Pancreas (tissue), 10 donors: ENCODE measurements at regions not wholly inside any gene's neighbourhood (a gene's known extent, or its start where the extent isn't known, plus 50 kb on each side); places are given as distances from the start of the nearest gene placed in this dataset.

Experiments
- ATAC-seq, 4 donors: fragments of 200-7000 bp; cut with Tn5 transposase; one replicate each; pipeline versions ENCODE4 v1.8.0 to v1.9.1; 2020; ENCODE audit warnings: mild to moderate bottlenecking in 4 of 4, moderate library complexity in 4 of 4
- DNase-seq, 6 donors: peaks; one replicate each; pipeline ENCODE4 v3.0.0-alpha.2; 2020
- FAIRE-seq: peaks from 2 replicates; lab custom pipeline; 2012; peaks lifted over from hg19 to GRCh38; lab: Jason Lieb, UNC
- H3K27ac ChIP-seq, 4 donors: fragments of 200-600 bp; sonication (generic); 1 replicate in 3 of 4; 2 replicates in 1 of 4; pipeline versions ENCODE4 v1.5.0 to v1.8.0; 2020
- H3K27me3 ChIP-seq, 4 donors: fragments of 200-600 bp; one replicate each; pipeline ENCODE4 v1.8.0; 2021
- H3K36me3 ChIP-seq, 3 donors: fragments of 200-600 bp; sonication (generic) in 1 of 3; one replicate each; pipeline versions ENCODE4 v1.5.0 to v1.8.0; 2020 to 2021
- H3K4me1 ChIP-seq, 3 donors: fragments of 200-600 bp; one replicate each; pipeline ENCODE4 v1.8.0; 2021
- H3K4me3 ChIP-seq, 4 donors: fragments of 200-600 bp; sonication (generic) in 2 of 4; one replicate each; pipeline versions ENCODE4 v1.5.0 to v1.8.0; 2020 to 2021
- H3K9me3 ChIP-seq, 4 donors: fragments of 200-600 bp; one replicate each; pipeline ENCODE4 v1.8.0; 2021
- WGBS, 2 donors: extraction: QIAGEN DNeasy Blood & Tissue Kit; methylation state at CpG; one replicate each; pipeline ENCODE4 v1.1.7; 2013; 5-methylcytosine and 5-hydroxymethylcytosine counted together
- intact Hi-C, 3 donors: fragments of 100-400 bp; cut with DNase I; formaldehyde crosslinking; loops; one replicate each; pipeline versions ENCODE4 v1.11.1 to v1.14.2; 2022
- TF ChIP-seq, protein P1 (sequence below), 4 donors: fragments of 200-600 bp; sonication (generic) in 3 of 4; IDR thresholded peaks; one replicate each; pipeline versions ENCODE4 v1.5.0 to v1.8.0; 2021; ENCODE audit warnings: antibody characterized with exemption in 4 of 4
- donor health status: healthy with polysubstance abuse.
- donor health status: DM: no; HTN: no; CAD: no; lungs with moderate emphysema.
- donor health status: DM: no; HTN: no; CAD: no.
- donor health status: control.
- donor health status: control.
- donor health status: Bipolar disorder and iron deficiency.
- donor health status: DM: yes; HTN: yes; CAD: no.
- donor health status: DM: no; HTN: no; CAD: no.
- donor health status: DM: no; HTN: no; CAD: no.
- donor health status: DM: yes; HTN: yes; CAD: no.

DNA sequence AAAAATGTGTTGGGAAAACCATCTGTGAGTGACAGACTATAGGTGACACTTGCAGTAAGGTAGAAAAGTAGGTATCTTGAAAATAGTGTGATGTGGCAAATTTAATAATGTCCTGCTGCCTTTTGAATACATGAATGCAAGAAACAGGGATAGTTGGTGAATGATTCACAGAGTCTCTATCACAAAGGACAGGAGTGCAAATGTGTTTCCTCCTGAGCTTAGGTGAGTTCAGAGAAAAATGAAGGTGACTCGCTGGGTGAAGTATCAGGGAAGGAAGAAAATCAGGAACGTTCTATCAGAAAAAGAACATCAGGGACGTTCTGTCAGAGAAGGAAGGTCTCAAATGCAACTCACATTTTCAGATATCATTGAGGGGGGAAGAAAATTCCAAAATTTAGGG lies 557.8 kb upstream of the SLC35B3 start:
- H3K9me3 ChIP-seq: no peaks in the 10 kb centered on the region
- H3K4me3 ChIP-seq: no peak overlapping the region
- H3K27ac ChIP-seq: no peak overlapping the region
- FAIRE-seq: no peak
- H3K36me3 ChIP-seq: no peaks in the 10 kb centered on the region
- no peaks in the 10 kb centered on the region for H3K27me3 ChIP-seq
- no peaks in the 10 kb centered on the region for H3K4me1 ChIP-seq
- DNase-seq: no peak
- TF ChIP-seq, protein P1, sequence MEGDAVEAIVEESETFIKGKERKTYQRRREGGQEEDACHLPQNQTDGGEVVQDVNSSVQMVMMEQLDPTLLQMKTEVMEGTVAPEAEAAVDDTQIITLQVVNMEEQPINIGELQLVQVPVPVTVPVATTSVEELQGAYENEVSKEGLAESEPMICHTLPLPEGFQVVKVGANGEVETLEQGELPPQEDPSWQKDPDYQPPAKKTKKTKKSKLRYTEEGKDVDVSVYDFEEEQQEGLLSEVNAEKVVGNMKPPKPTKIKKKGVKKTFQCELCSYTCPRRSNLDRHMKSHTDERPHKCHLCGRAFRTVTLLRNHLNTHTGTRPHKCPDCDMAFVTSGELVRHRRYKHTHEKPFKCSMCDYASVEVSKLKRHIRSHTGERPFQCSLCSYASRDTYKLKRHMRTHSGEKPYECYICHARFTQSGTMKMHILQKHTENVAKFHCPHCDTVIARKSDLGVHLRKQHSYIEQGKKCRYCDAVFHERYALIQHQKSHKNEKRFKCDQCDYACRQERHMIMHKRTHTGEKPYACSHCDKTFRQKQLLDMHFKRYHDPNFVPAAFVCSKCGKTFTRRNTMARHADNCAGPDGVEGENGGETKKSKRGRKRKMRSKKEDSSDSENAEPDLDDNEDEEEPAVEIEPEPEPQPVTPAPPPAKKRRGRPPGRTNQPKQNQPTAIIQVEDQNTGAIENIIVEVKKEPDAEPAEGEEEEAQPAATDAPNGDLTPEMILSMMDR (IDR thresholded peaks at IDR 0.05): no peak
- ATAC-seq: no peak
- intact Hi-C loops: no loop called here
- WGBS, 2 donors: 50 to 66% methylated on average over 3 of the region's 3 CpGs

DNA sequence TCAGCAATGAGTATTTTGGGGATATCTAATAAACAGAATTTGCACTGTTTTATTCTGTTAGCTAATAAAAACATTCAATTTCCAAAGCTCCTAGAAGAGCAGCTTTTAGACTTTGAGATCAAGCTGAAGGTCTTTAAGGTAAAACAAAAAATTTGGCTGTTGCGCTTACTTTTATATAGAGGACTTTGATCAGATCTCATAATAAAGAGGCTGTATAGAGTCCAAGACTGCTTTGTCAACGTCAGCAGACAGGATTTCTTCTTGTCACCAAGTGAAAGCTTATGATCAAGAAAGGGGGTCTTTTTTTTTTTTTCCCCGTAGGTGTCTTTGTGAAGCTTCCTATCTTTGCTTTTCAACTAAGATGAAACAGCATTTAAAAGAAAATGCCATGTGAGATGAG lies 556.5 kb upstream of the SLC35B3 start:
- H3K9me3 ChIP-seq: no peaks in the 10 kb centered on the region
- intact Hi-C loops: no loop called here
- no peak for DNase-seq
- H3K27ac ChIP-seq: no peak overlapping the region
- no peaks in the 10 kb centered on the region for H3K36me3 ChIP-seq
- no peak for FAIRE-seq
- H3K27me3 ChIP-seq: no peaks in the 10 kb centered on the region
- no peaks in the 10 kb centered on the region for H3K4me1 ChIP-seq
- H3K4me3 ChIP-seq: no peak overlapping the region
- ATAC-seq: no peak
- TF ChIP-seq, protein P1 (IDR thresholded peaks at IDR 0.05): no peak
- WGBS, 2 donors: 58 to 63% methylated on average over 3 of the region's 3 CpGs

DNA sequence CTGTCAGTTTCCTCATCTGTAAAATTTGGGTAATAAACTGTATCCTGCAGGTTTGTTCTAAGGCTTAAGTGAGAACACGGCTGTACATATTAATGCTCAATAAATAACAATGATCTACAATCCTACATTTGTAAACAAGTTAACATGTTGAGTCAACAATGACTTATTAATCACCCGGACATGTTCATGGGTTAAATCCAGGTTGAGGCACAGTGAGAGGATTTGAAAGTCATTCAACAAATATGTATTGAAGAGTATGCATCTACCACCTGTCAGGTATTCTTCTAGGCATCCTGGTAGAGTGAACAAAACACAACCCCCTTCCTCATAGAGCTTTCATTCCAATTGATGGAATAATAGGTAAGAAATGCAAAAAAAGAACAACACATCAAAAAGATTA lies 554.7 kb upstream of the SLC35B3 start:
- Histone ChIP-seq H3K36me3 (no peaks in the 10 kb centered on the region), H3K27ac (no peak overlapping the region), H3K4me3 (no peak overlapping the region), H3K4me1 (no peaks in the 10 kb centered on the region), H3K9me3 (no peaks in the 10 kb centered on the region), H3K27me3 (no peaks in the 10 kb centered on the region)
- intact Hi-C loops: no loop called here
- no peak for DNase-seq
- WGBS, 2 donors: 57 to 59% methylated on average over 2 of the region's 2 CpGs
- FAIRE-seq: no peak
- no peak for ATAC-seq
- TF ChIP-seq, protein P1 (IDR thresholded peaks at IDR 0.05): no peak

DNA sequence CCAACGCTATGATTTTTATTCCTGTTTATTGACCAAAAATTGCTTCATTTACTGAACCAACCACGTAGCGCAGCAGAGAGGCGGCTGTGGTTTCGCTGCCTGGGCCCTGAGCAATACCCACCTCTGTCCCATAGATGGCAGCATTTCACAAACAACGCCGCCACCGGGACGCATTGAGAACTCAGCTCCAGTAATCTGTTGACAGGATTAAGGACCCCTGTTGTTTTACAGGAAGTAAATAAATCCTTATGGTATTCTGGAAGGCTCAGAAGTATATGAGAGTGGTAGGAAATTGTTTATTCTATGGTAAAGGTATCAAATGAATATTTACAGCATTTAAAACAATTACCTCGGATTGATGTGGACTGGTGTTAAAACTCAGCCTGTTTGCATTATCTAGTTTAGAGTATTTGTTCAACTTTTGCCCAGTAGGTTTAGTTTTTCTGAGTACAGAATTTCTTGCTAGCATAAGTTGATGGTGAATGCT lies 547.9 kb upstream of the SLC35B3 start:
- ATAC-seq (peak; percentile 79 to 99 (median 96)), DNase-seq (peak; percentile 20 to 79 (median 62)), FAIRE-seq (no peak)
- Histone ChIP-seq H3K9me3 (no peaks in the 10 kb centered on the region), H3K27ac (no peak overlapping the region), H3K4me1 (no peaks in the 10 kb centered on the region), H3K36me3 (no peaks in the 10 kb centered on the region), H3K4me3 (no peak overlapping the region), H3K27me3 (no peaks in the 10 kb centered on the region)
- intact Hi-C loops: loop anchor here in 1 of 3 donors (10.0 kb wide), 1 partner anchor 1452 kb away; no protein-coding TSS in a partner anchor
- WGBS, 2 donors: 3 to 4% methylated on average over 10 of the region's 10 CpGs
- TF ChIP-seq, protein P1 (IDR thresholded peaks at IDR 0.05): peak; percentile 86 to 97 (median 89)

DNA sequence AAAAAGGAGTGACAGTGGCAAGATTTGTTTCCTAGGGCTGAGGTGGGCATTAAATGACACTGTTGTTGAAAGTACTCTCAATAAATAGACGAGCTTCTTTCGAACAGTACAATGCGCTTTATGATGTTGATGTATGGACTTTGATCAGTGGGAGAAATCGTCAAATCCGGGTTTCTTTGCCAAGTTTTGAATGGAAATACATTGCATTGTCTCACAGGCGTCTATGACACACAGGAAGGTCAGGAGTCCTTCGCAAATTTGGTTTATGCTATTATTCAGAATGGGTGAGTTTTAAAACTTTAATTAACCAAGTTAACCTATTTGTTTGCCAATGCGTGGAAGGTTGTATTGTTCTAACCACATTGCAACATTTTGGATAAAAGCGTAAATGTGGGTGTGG lies 547.3 kb upstream of the SLC35B3 start:
- Histone ChIP-seq H3K27ac (no peak overlapping the region), H3K9me3 (no peaks in the 10 kb centered on the region), H3K4me3 (no peak overlapping the region), H3K36me3 (no peaks in the 10 kb centered on the region), H3K4me1 (no peaks in the 10 kb centered on the region), H3K27me3 (no peaks in the 10 kb centered on the region)
- intact Hi-C loops: loop anchor here in 1 of 3 donors (10.0 kb wide), 1 partner anchor 1452 kb away; no protein-coding TSS in a partner anchor
- ATAC-seq: no peak
- DNase-seq: no peak
- WGBS, 2 donors: 44 to 50% methylated on average over 9 of the region's 9 CpGs
- TF ChIP-seq, protein P1 (IDR thresholded peaks at IDR 0.05): no peak
- no peak for FAIRE-seq
